HCT116 (cell line): ENCODE measurements at regions not wholly inside any gene's neighbourhood (a gene's known extent, or its start where the extent isn't known, plus 50 kb on each side); places are given as distances from the start of the nearest gene placed in this dataset.

Source experiments
- ATAC-seq: fragments of 200-7000 bp; cut with Tn5 transposase; 2 replicates; pipeline ENCODE4 v1.9.1; 2020; ENCODE audit warnings: mild to moderate bottlenecking, moderate library complexity
- BruUV-seq: library from RNA; stranded (reverse); fragments of 400-500 nt; replicated peaks from 2 replicates; lab custom pipeline; 2021; lab: Mats Ljungman, UMichigan
- CTCF ChIA-PET: fragments of 300-600 bp; sonication (Branson Sonifier 250); formaldehyde crosslinking; loops from one replicate; lab custom pipeline; 2021; ENCODE audit warnings: antibody characterized with exemption; lab: Charles Lee
- POLR2A ChIA-PET: fragments of 300-600, 350-600 bp; sonication (Branson Sonifier 250); formaldehyde crosslinking; loops from one replicate; lab custom pipeline; 2021; ENCODE audit warnings: antibody characterized with exemption; lab: Charles Lee
- RAD21 ChIA-PET, 2 experiments: fragments of 300-600 bp; sonication (Branson Sonifier 250); formaldehyde crosslinking; loops; one replicate each; lab custom pipeline; 2023; ENCODE audit warnings: low total read pairs in 2 of 2; ENCODE audit not compliant: uncharacterized antibody in 2 of 2, unreplicated experiment in 2 of 2, low non-redundant PET in 1 of 2; lab: Charles Lee
- DNase-seq: peaks from one replicate; pipeline ENCODE4 v3.0.0-alpha.2; 2010; ENCODE audit warnings: low read depth, low spot score
- H2AFZ ChIP-seq: fragments of 200-600 bp; shearing (Covaris generic), sonication (generic); 2 replicates; pipeline ENCODE4 v1.6.1; 2017; ENCODE audit warnings: low read depth, mixed run types, mixed read lengths, antibody characterized with exemption, low read length; ENCODE audit not compliant: poor library complexity, severe bottlenecking
- H3K27ac ChIP-seq: 2 replicates; pipeline ENCODE4 v1.5.1; 2012; ENCODE audit warnings: low read depth, low read length
- H3K27me3 ChIP-seq: fragments of 200-600 bp; sonication (generic); 2 replicates; pipeline ENCODE4 v1.6.1; 2016; ENCODE audit warnings: mixed run types, low read length, mixed read lengths; ENCODE audit not compliant: insufficient read depth
- H3K36me3 ChIP-seq, 2 experiments: fragments of 200-500 bp in 1 of 2; fragments of 200-600 bp in 1 of 2; sonication (Bioruptor generic) in 1 of 2; sonication (generic) in 1 of 2; 2 replicates each; pipeline versions ENCODE4 v1.5.1 to v1.6.1; 2014 to 2016; ENCODE audit warnings: low read length in 2 of 2, inconsistent platforms in 1 of 2, mixed read lengths in 1 of 2, mixed run types in 1 of 2; ENCODE audit not compliant: insufficient read depth in 2 of 2, control insufficient read depth in 1 of 2
- H3K4me1 ChIP-seq, 2 experiments: fragments of 200-600 bp in 1 of 2; sonication (generic) in 1 of 2; 2 replicates each; pipeline versions ENCODE4 v1.5.1 to v1.6.1; 2012 to 2017; ENCODE audit warnings: low read length in 2 of 2, inconsistent platforms in 1 of 2, mild to moderate bottlenecking in 1 of 2, mixed read lengths in 1 of 2, mixed run types in 1 of 2, moderate library complexity in 1 of 2; ENCODE audit not compliant: insufficient read depth in 2 of 2, control insufficient read depth in 1 of 2
- H3K4me2 ChIP-seq: fragments of 200-600 bp; sonication (generic); 2 replicates; pipeline ENCODE4 v1.6.1; 2017; ENCODE audit warnings: mixed run types, low read length, mixed read lengths
- H3K4me3 ChIP-seq, 2 experiments: fragments of 200-600 bp in 1 of 2; sonication (generic) in 1 of 2; replicated peaks in 1 of 2; 2 replicates each; pipeline ENCODE4 v1.5.1; 2011 to 2016; ENCODE audit warnings: low read length in 2 of 2, control low read depth in 1 of 2, low read depth in 1 of 2, mild to moderate bottlenecking in 1 of 2, mixed read lengths in 1 of 2, mixed run types in 1 of 2
- H3K79me2 ChIP-seq: fragments of 200-600 bp; sonication (generic); 2 replicates; pipeline ENCODE4 v1.6.1; 2017; ENCODE audit warnings: mild to moderate bottlenecking, mixed run types, low read length, moderate library complexity, mixed read lengths; ENCODE audit not compliant: insufficient read depth
- H3K9ac ChIP-seq: fragments of 200-600 bp; sonication (generic); 2 replicates; pipeline ENCODE4 v1.6.1; 2016; ENCODE audit warnings: low read length, mixed read lengths
- H3K9me2 ChIP-seq: fragments of 200-600 bp; sonication (generic), shearing (Covaris generic); 2 replicates; pipeline ENCODE4 v1.6.1; 2017; ENCODE audit warnings: mixed run types, mild to moderate bottlenecking, moderate library complexity; ENCODE audit not compliant: insufficient read depth
- H3K9me3 ChIP-seq, 2 experiments: fragments of 200-500 bp in 1 of 2; fragments of 200-600 bp in 1 of 2; sonication (Bioruptor generic) in 1 of 2; sonication (generic) in 1 of 2; 2 replicates each; pipeline ENCODE4 v1.6.1; 2014 to 2017; ENCODE audit warnings: low read length in 2 of 2, mixed read lengths in 2 of 2, inconsistent platforms in 1 of 2, low read depth in 1 of 2, mild to moderate bottlenecking in 1 of 2, mixed run types in 1 of 2, moderate library complexity in 1 of 2; ENCODE audit not compliant: control insufficient read depth in 1 of 2, insufficient read depth in 1 of 2
- H4K20me1 ChIP-seq: fragments of 200-600 bp; sonication (generic), shearing (Covaris generic); 2 replicates; pipeline ENCODE4 v1.6.1; 2017; ENCODE audit warnings: mixed run types, mild to moderate bottlenecking, moderate library complexity; ENCODE audit not compliant: insufficient read depth
- ATF3 ChIP-seq: IDR thresholded peaks from 2 replicates; pipeline ENCODE4 v1.6.1; 2012
- CBX3 ChIP-seq: IDR thresholded peaks from 2 replicates; pipeline ENCODE4 v1.6.1; 2012; ENCODE audit warnings: low read depth
- CTCF ChIP-seq, 3 experiments: fragments of 200-600 bp in 1 of 3; sonication (generic) in 1 of 3; IDR thresholded peaks in 2 of 3; conservative IDR thresholded peaks in 1 of 3; 2 replicates each; pipeline ENCODE4 v1.5.1; 2012 to 2017; ENCODE audit warnings: low read depth in 2 of 3, low read length in 2 of 3, antibody characterized with exemption in 1 of 3, borderline replicate concordance in 1 of 3, control low read depth in 1 of 3, mild to moderate bottlenecking in 1 of 3, mixed read lengths in 1 of 3, mixed run types in 1 of 3, moderate library complexity in 1 of 3; ENCODE audit not compliant: insufficient read depth in 1 of 3
- ELF1 ChIP-seq: IDR thresholded peaks from 2 replicates; pipeline ENCODE4 v1.6.1; 2012; ENCODE audit warnings: low read depth, borderline replicate concordance
- EZH2 ChIP-seq: fragments of 200-600 bp; sonication (generic); IDR thresholded peaks from 2 replicates; pipeline ENCODE4 v1.6.1; 2017; ENCODE audit warnings: antibody characterized with exemption, mixed run types
- EZH2phosphoT487 ChIP-seq: fragments of 200-600 bp; IDR thresholded peaks from 2 replicates; pipeline ENCODE4 v1.6.1; 2018; ENCODE audit warnings: antibody characterized with exemption, borderline replicate concordance
- JUND ChIP-seq: IDR thresholded peaks from 2 replicates; pipeline ENCODE4 v1.6.1; 2012
- MAX ChIP-seq: IDR thresholded peaks from 2 replicates; pipeline ENCODE4 v1.6.1; 2012
- POLR2A ChIP-seq: IDR thresholded peaks from 2 replicates; pipeline ENCODE4 v1.7.0; 2011; ENCODE audit warnings: borderline replicate concordance; ENCODE audit not compliant: insufficient read depth, insufficient read length; ENCODE audit errors: extremely low read depth
- POLR2AphosphoS5 ChIP-seq: IDR thresholded peaks from 2 replicates; pipeline ENCODE4 v1.6.1; 2011; ENCODE audit warnings: mild to moderate bottlenecking, low read depth, low read length, moderate library complexity
- RAD21 ChIP-seq: IDR thresholded peaks from 2 replicates; pipeline ENCODE4 v1.6.1; 2012; ENCODE audit warnings: low read depth, mild to moderate bottlenecking
- REST ChIP-seq: IDR thresholded peaks from 2 replicates; pipeline ENCODE4 v1.6.1; 2012; ENCODE audit warnings: low read depth
- SIN3A ChIP-seq: IDR thresholded peaks from 2 replicates; pipeline ENCODE4 v1.6.1; 2012; ENCODE audit warnings: low read depth
- SP1 ChIP-seq: IDR thresholded peaks from 2 replicates; pipeline ENCODE4 v1.6.1; 2012; ENCODE audit warnings: low read depth
- SRF ChIP-seq: IDR thresholded peaks from 2 replicates; pipeline ENCODE4 v1.6.1; 2012; ENCODE audit warnings: low read depth
- TCF7L2 ChIP-seq: IDR thresholded peaks from 2 replicates; pipeline ENCODE4 v1.7.0; 2011; ENCODE audit warnings: borderline replicate concordance, inconsistent platforms; ENCODE audit not compliant: insufficient read depth, insufficient read length; ENCODE audit errors: extremely low read depth
- YY1 ChIP-seq: IDR thresholded peaks from 2 replicates; pipeline ENCODE4 v1.6.1; 2011; ENCODE audit warnings: low read length, low read depth, moderate library complexity, mild to moderate bottlenecking; ENCODE audit not compliant: insufficient replicate concordance; ENCODE audit errors: extremely low read depth
- ZBTB33 ChIP-seq: IDR thresholded peaks from 2 replicates; pipeline ENCODE4 v1.6.1; 2011; ENCODE audit warnings: mild to moderate bottlenecking, low read length, moderate library complexity; ENCODE audit not compliant: insufficient replicate concordance; ENCODE audit errors: extremely low read depth
- ZFX ChIP-seq: fragments of 450-650 bp; IDR thresholded peaks from 2 replicates; pipeline ENCODE4 v1.6.1; 2017
- ZNF274 ChIP-seq: fragments of 200-500 bp; sonication (Bioruptor generic); IDR thresholded peaks from 2 replicates; pipeline ENCODE4 v1.6.1; 2014; ENCODE audit warnings: mild to moderate bottlenecking, low read depth, low read length, inconsistent platforms
- intact Hi-C: fragments of 100-400 bp; cut with micrococcal nuclease; formaldehyde crosslinking; loops from 2 replicates; pipeline ENCODE4 v1.10.0; 2022

- ChIA-PET CTCF (no interaction called here), RAD21 (no interaction called here), POLR2A (no interaction called here)
- H3K4me3 ChIP-seq: no peak overlapping the region
- no peak overlapping the region for H2AFZ ChIP-seq
- TF ChIP-seq SP1: no peak
- TF ChIP-seq CTCF (IDR thresholded peaks at IDR 0.05 in 2 of 3, conservative IDR thresholded peaks at IDR 0.05 in 1 of 3; ENCODE audit: borderline replicate concordance in 1 of 3, insufficient read depth in 1 of 3, low read depth in 2 of 3, low read length in 2 of 3): no peak
- no peak for TF ChIP-seq ATF3
- no peak for TF ChIP-seq EZH2
- no peak for TF ChIP-seq ELF1
- no peak for TF ChIP-seq ZFX
- no peak for TF ChIP-seq SRF
- TF ChIP-seq REST: no peak
- TF ChIP-seq JUND: no peak
- TF ChIP-seq MAX: no peak
- no peak for TF ChIP-seq CBX3
- TF ChIP-seq SIN3A: no peak
- TF ChIP-seq POLR2AphosphoS5: no peak
- no peak for TF ChIP-seq TCF7L2
- no peak for TF ChIP-seq YY1
- TF ChIP-seq ZNF274: no peak
- TF ChIP-seq ZBTB33: no peak
- TF ChIP-seq EZH2phosphoT487: no peak
- no peak for TF ChIP-seq POLR2A
- TF ChIP-seq RAD21: no peak
- intact Hi-C loops: no loop called here
- H4K20me1 ChIP-seq: no peaks in the 10 kb centered on the region
- H3K9me3 ChIP-seq: no peaks in the 10 kb centered on the region
- H3K36me3 ChIP-seq: no peaks in the 10 kb centered on the region
- H3K4me2 ChIP-seq: no peak overlapping the region
- no TSS peak for BruUV-seq
- ATAC-seq (no peak), DNase-seq (no peak)
- H3K9me2 ChIP-seq: no peaks in the 10 kb centered on the region
- no peaks in the 10 kb centered on the region for H3K4me1 ChIP-seq
- H3K79me2 ChIP-seq: no peaks in the 10 kb centered on the region
- H3K27ac ChIP-seq: no peak overlapping the region
- H3K9ac ChIP-seq: no peak overlapping the region
- no peaks in the 10 kb centered on the region for H3K27me3 ChIP-seq
Measured at GRCh38 chr10:29895456-29895855, 163.9 kb downstream of the JCAD start.
